C1 segment of cervical spinal cord (tissue), 14 donors: ENCODE measurements at regions not wholly inside any gene's neighbourhood (a gene's known extent, or its start where the extent isn't known, plus 50 kb on each side); places are given as distances from the start of the nearest gene placed in this dataset.
A peak's percentile ranks its signal among the peaks of the same experiment; 100 is the strongest.

Experiments used
- DNase-seq, 14 donors: peaks; one replicate each; lab custom pipeline; 2025; lab: John Stamatoyannopoulos, UW

DNA sequence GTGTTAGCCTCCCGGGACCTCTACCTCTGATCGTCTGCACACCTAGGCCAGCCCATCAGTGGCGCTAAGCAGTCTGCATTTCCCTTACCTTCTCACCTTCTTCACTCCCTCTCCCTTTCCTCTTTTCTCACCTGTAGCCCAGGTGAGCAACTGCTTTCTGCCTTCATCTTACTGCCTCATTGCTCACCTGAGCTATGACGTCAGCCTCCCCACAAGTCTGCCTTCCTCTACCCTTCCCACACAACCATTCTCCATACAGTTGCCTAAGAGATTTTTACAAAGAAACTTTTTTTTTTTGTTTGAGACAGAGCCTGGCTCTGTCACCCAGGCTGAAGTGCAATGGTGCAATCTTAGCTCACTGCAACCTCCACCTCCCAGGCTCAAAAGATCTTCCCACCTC is 136.3 kb downstream of the BCOR start:
- no peak for DNase-seq

DNA sequence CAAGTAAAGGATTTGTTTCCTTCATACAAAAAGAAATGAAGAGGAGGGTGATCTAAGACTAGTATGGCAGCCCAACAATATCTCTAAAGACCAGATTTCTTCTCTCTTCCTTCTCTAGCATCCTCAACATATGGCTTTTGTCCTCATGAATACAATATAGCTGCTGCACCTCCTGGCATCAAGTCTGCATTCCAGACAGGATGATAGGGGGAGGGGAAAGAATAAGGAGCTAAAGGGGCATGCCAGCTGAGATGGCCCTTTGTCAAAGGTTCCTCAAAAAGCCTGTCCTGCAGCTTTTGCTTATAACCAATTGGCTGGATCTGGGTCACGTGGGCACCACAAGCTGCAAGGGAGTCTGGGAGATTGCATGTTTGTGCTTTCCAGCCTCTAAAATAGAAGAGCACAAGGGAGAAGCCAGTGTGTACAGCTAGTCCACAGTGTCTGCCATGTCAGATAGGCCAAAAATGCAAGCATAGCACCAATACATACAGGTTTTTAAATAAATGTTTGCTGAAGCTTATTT is 132.6 kb downstream of the BCOR start:
- DNase-seq: no peak

DNA sequence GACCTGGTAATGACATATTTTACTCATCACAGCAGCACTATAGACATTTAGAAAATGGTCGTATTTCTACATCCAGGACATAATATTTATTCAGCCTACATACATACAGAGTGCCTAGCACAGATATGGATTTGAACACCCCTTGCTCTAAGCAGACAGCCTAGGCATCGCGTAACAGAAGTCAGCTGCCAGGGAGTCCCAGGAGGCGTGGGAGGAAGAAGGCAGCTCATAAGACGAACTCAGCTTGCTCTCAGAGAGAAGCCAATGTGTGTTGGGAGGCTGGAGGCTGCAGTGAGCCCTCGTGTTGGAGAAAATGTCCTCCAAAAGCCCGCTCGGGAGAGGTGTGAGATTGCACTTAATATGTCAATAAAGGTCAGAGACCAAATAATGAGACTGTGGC is 131.6 kb downstream of the BCOR start:
- DNase-seq: no peak

DNA sequence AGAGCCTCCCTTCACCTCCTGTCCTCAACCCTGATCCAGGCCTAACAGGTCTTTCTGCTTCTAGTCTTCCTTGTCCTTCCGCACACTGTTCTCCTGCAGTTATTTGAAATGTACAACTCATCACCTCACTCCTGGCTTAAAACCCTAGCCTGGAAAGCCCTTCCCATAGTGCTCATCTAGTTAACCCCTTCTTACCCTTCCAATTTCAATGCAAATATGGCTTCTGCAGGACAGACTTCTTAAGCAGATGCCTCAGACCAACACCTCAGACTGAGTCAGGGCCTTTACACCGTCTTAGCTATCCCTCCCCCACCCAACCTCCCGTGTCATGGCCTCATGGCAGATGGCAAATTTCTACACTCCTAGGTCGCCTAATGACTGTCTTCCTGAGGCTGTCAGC is 130.4 kb downstream of the BCOR start:
- DNase-seq: no peak

DNA sequence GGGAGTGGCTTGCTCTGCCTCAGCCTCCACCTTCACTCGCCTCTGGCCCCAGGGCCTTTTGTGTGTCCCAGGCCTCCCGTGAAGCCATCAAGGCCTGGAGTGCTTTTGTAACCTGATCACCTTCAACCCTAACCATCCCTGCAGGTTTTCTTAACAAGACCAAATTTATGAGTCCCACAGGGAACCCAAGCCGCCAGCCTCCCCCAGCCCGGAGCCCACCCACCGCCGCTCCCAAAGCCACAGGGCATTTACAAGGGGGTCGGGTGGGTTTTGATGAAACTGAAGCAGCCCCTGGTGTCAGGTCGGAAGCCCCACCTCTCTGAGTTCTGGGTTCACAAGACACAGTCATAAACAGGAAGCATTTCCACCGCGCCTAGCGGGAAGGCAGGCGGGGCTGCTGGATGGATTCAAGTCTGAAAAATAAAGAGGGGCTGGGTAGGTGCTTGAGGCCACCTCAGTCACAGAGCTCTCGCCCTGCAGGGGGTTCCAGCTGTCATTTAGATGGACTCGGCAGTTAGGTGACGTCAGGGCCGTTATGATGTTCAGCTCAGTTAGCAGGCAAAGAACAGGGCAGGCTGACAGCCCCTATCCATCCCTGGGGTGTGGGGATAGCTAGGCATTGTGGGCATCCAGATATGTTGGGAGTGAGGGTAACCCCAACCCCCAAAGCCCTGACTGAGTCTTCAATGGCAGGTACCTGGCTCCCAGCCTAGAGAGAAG is 128.5 kb downstream of the BCOR start:
- DNase-seq: no peak

DNA sequence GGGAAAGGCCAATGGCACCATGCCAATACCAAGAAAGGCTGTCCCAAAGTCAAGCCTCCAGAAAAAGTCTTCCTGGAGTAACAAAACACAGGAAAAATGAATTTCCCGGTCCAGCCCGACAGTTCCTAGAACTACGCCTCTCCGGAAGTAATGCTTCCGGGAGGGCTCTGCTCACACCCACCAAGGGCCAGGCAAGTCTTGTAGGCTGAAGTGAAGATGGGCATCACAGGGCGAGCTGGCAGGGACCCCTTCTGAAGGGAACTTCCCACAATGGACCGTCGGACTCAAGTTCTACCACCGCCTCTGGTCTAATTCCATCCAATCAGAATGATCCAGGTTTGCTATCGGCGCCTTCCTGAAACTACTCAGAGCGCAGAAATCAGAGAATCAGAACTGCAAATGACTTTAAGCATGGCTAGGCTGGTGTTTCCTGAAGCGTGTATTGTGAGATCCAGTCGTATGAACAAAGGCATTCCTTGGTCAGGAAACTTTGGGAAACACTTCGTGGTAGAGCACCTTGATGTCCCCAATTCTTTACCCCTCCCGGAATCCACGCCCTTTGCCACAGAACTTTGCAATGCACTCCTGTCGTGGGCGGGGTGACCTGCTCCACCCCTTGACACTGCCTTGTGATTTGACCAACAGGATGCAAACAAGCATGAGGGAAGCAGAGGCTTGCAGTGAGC is 127.8 kb downstream of the BCOR start:
- no peak for DNase-seq

DNA sequence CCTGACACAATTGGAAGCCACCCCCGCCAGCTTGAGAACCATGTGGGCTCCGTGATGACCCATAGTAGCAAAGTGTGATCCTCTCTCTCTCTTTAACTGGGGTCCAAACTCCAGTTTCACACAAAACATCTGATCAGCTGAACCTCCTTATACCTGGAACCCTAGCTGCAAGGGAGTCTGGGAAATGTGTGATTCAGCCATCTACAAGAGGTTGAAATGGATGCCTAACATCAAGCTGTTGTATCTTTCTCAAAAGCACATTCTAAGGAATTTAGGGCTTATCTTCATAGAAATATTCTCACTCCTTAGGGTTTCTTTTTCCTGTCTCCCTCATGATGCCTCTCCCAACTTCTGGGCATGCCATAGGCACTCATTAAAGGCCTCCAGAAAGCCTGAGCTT is 126.0 kb downstream of the BCOR start:
- DNase-seq: no peak

DNA sequence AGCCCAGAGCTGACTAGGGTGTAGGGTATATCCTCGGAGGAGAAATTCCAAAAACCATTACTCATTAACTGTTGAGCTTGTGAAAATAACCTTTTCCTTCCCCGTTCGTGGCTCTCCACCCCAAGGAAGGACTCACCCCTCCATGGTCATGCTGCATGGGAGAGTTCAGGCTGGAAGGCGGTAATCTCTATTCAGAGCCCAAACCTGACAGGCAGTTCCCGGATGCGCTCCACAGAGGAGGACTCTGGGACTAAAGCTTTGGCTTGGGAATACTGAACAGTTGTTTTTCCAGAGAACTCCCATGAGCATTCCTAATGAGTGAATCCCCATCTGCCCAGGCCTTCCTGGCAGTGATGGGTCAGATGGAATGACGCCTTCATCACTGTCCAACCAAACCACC is 125.4 kb downstream of the BCOR start:
- DNase-seq: no peak

DNA sequence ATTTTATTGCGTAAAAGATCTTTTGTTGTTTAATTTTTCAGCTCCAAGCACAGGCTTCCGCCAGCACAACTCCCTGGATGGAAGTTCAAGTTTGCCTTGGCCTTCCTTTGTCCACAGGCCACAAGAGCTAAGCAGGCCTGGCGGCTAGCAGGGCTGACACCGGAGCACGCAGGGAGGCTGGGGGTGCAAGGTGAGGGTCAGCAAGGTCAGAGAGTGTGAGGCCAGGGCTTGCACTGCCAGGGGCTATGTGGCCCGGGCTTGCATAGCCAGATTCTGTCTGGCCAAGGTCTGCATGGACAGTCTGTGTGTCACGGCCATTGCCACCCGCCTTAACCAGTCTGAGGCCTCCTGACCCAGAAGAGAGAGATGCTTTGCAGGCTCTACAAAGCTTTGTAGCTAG is 123.9 kb downstream of the BCOR start:
- DNase-seq: no peak

DNA sequence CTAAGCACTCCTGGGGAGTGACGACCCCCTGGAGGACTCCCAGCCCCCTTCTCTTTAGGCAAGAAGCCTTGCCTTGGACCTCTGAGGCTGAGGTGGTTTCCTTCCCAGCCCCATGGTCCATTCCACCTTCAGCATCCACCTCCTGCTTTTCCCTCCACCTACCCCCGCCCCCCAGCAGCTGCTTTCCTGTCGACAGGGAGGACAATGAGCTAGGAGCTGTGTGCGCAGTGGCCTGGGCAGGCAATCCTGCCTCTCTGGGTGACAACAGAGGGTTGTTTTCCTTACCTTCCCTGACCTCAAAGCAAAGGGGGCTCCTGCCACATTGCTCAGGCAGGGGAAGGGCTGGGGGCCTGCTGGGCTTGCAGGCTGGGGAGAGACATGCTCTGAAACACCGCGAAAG is 123.5 kb downstream of the BCOR start:
- DNase-seq: no peak

DNA sequence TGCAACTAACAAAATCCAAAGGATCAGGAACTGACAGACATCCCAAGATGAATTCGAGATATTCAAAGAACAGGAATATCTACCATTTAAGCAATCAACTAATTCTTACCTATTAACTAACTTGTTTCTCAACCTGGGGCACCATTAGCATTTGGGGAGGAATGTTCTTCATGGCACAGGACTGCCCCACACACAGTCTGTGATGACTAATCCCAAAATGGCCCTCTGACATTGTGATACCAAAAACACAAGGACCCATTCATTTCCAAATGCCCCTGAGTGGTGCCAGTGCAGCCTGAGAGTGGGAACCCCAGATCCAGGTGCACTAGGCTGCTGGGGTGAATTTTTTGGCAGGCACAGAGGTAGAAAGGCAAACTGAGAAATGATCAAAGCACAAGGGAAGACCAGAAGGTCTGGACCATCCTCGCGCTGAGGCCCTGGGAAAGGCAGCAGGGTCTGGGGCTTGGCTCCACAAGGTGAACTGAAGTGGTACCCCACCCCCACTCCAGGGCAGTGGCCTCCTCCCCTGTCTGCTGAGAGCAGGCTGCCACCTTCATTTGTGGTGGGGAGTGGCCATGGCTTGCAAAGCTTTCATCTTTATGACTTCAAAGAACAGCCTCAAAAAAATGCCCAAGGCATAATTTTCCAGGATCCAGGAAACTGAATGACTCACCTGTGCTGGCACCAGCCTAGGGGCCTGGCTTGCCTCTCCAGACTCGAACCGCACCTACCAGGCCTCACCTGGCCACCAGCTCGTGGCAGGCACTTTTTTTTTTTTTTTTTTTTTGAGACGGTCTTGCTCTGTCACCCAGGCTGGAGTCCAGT is 122.4 kb downstream of the BCOR start:
- no peak for DNase-seq

DNA sequence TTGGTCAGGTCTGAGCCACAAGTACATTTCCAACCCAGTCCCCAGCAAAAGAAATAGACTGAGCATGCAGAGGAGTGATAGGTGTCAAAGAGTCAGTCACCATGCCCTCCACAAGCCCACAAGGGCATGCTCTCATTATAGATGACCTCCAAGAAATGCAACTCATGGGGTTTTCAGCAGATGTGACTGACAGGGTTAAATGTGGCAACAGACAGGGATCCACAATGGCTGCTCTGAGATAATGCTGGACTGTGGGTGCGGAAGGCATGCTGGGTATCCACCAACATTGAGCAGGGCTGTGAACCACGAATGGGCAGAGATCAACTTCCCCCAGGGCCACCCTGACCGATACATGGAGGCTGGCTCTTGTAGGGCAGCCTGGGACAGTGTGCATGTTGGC is 115.8 kb downstream of the BCOR start:
- no peak for DNase-seq

DNA sequence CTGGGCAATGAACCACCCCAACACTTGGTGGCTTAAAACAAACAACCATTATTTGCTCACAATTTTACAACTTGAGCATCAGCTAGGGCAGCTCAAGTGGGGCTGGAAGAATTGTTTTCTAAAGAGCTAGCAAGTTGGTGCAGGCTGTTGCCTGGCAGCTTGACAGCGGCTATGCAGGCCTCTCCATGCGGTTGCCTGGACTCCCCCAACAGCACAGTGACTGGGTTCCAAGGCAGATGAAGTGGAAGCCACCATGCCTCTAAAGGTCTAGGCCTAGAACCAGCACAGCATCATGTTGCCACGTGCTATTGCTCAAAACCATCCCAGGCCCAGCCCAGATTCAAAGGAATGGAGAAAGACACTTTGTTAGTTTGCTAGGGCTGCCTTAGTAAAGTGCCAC is 114.8 kb downstream of the BCOR start:
- DNase-seq: peak in 6 of 14 donors; percentile 1 to 18 (median 7)

DNA sequence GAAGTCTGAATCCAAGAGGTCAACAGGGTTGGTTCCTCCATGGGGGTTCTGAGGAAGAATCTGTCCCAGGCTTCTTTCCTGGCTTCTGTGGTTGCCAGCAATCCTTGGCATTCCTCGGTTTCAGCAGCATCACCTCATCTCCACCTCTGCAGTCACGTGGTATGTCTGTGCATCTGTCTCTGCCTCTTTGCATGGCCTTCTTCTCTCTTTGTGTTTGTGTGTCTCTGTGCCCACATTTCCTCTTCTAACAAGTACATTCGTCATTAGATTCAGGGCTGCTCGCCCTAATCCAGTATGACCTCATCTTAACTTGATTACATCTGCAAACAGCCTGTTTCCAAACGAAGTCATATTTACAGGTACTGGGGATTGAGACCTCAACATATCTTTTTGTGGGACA is 114.0 kb downstream of the BCOR start:
- no peak for DNase-seq

DNA sequence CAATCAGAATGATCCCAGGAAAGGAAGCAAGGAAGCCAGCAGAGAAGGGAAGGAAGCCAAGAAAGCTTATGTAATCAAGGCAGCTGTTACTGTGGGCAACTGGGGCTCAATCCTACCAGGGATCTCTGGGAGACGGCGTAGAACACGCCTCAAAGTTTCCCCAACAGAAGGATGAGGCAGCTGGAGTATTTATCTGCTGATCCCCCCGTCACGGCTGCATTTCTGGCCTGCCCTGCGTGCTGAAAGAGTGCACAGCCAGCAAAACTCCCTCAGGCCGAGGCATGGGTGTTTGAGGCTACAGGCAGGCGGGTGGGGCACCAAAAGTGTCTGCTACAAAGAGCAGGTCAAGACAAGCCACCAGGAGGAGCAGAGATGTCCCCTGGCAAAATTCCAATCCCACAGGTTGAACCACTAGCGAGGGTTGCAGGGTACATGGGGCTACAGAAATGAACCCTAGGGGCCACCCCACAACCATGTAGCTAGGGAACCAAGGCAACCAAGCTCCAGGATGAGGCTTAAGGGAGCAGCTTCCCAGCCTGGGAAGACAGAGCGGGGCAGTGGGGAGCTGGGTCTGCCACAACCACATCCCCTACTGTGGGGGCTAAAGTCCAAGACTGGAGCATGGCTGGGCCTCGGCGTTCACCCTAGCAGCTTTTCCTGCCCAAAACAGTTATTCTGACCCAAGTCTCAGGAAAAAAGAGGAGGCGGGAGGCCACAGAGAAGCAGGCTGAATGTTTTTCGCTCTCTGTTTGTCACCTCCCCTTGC is 113.4 kb downstream of the BCOR start:
- DNase-seq: no peak

DNA sequence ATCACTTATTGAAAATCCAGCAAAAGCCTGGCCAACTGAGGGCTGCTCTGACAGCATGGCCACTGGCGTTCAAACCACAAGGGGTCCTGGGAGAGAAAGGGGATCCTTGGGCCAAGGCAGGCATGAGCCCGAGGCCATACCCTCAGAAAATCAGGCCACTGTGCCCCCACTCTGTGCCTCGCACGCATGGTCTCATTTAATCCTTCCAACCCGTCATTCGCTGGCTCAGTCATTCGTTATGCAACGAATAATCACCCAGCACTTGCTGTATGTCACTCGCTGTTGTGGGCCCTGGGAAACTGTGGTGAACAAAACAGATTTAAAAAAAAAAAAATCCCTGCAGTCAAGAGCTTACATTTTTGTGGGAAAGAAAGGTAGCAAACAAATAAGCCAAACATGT is 112.7 kb downstream of the BCOR start:
- DNase-seq: no peak

DNA sequence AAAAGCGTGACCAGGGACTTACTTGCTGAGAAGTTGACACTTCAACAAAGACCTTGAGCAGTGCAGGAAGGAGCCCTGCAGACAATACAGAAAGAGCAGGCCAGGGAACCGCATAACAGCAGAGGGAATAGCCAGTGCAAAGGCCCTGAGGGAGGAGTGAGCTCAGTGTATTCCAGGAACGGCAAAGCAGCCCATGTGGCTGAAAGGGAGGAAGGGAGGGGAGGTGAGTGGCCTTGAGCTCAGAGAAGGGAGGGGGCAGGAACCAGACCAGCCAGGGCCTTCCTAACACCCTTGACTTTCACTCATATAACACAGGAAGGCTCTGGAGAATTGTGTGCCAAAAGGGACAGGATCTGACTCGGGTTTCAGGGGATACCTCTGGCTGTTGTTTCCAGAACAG is 112.2 kb downstream of the BCOR start:
- no peak for DNase-seq

DNA sequence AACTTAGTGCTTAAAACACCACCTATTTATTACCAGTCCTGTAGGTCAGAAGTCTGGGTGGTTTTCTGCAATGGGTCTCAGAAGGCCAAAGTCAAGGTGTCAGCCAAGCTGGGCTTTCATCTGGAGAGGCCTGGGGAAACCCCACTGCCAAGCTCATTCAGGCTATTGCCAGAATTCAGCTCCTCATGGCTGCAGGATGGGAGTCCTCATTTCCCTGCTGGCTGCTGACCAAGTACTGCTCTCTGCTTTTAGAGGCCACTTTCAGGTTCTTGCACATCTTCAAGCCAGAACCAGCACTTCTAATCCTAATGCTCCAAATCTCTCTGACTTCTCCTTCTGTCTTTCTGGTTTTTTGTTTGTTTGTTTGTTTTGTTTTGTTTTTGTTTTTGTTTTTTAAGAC is 109.3 kb downstream of the BCOR start:
- no peak for DNase-seq

DNA sequence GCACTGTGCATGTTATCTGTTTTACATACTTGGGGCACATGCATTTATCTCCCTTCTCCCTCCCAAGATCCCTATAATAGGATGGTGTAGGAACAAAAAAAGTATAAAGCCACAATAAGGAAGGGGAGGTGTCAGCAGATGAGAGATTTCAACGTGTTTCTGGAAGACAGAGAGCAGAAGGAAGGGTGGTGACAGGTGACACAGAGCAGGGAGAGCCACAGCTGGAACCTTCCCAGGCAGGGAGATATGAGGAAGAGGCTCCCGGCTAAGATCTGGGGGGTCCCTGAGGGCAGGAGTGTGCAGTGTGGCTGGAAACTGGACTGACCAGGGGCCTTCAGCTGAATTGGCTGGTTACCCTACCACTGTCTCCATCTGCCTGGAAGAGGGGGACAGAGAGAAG is 107.4 kb downstream of the BCOR start:
- DNase-seq: no peak

DNA sequence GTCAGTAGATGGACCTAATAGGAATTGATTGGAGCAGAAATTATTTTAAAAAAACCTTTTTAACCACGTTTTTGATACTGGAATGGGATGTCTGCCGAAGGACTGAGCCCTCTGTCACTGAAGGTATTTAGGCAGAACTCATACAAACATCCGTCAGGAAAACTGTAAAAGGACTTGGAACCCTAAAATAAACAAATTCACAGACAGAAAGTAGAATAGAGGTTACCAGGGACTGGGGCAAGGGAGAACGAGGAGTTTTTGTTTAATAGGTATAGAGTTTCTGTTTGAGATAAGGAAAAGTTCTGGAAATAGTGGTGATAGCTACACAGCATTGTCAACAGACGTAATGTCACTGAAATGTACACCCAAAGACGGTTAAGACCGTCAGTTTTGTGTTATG is 105.5 kb downstream of the BCOR start:
- DNase-seq: no peak

DNA sequence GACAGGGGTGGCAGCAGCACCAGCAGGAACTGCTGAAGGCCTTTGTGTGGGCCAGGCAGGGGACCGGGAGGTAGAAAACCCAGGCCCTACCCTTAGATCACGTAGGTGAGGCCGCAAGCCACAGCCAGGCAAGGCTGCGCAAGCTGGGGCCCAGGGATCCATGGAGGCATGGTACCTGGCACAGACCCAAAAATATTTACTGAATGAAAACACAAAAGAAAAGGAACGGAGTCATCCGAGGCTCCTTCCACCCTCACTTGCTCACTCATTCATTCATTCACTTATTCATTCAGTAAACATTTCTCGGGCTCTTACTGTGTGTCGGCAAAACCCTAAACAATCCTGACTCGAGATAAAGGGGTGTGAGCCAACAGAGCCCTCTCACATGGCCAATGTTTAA is 102.3 kb downstream of the BCOR start:
- no peak for DNase-seq

DNA sequence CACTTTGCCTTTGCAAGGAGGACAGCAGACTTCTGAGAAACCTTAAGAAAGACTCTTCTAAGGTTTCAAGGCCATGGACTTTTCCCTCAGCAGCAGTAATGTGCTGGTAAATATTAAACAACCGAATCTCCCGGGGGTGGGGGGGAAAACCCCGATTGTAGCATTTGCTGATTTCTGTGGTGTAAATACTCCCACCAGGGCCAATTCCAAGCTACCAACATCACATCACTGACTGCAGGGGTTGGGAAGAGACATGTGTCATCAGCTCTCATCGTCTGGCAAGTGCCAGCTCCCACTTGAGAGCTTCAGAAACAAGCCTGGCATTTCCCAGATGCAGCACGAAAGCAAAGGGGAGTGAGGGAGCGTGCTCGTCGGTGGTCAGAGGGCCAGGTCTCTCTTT is 101.2 kb downstream of the BCOR start:
- DNase-seq: no peak
